ENCODE measurements at regions not wholly inside any gene's neighbourhood (a gene's known extent, or its start where the extent isn't known, plus 50 kb on each side); places are given as distances from the start of the nearest gene placed in this dataset.

DNA sequence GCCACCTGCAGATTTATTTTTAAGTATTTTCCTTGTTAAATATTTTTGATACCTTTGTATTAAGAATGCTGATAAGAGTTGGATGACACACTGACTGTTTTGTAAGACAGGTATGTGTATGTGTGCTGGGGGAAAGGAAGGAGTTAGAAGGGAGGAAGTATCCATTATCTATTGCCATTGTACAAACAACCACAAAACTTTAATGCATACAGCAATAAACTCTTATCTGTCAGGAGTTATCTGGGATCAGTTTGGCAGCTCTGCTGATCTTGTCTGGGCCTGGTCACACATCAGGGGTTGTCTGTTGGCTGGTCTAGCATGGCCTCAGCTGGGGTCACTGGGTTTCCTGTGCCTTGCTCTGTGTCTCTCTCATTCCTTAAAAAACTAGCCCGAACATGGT is 423.9 kb upstream of the USP24 start:
- no peak for DNase-seq (ENCODE audit: low spot score)
- intact Hi-C loops (cut with DNase I): no loop called here

DNA sequence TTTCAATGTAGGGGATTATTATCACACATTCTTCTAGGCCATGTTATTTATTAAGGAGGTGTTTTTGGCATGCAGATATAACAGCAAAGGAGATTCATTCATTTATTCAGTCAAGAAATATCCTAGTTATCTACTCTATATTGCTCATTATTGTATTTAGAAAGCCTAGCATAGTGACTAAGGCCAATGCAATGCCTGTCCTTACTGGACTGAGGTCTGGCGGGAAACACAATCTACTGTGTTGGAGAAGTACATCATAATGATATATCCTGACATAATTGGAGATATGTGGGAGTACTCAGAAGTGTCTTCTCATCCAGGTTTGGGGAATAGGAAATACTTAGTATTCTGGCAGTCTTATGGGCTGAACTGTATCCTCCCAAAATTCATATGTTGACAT is 421.5 kb upstream of the USP24 start:
- no peak for DNase-seq (ENCODE audit: low spot score)
- intact Hi-C loops (cut with DNase I): no loop called here

DNA sequence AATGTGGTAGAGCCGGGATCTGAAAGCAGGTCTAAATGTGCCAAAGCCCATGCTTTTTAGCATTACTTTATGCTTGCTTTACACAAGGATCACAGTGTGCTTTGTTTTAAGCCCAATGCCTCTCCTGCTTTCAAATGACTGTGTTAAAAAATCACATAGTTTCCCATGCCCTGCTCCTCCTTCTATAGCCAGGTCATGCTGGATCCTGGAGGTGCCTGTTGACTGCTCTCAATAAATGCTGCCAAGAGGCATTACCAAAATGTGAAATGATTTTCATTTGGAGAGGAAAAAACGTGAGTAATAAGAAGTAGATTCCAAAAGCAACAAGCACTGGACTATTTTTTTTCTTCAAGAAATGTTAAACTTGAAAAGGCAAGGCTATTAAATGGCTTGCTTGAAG is 420.7 kb upstream of the USP24 start:
- DNase-seq (ENCODE audit: low spot score): no peak
- intact Hi-C loops (cut with DNase I): no loop called here

DNA sequence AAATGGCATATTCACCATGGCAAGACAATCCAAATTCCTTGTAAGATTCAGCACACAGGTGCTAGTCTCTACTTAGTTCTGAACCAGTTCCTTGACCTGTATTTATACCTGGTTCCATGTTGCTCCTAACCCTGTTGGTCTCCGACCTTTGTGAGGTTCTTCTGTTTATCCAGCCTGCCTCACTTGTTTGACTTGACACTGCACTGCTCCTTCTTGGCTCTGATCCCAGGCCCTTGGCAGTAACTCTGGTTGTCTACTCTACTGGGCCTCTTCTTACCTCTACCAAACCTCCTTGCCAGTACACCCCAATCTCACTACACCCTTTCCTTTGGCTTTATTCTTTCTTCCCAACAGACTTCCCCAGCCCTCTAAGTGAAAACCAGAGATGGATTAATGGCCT is 419.4 kb upstream of the USP24 start:
- no peak for DNase-seq (ENCODE audit: low spot score)
- intact Hi-C loops (cut with DNase I): no loop called here

DNA sequence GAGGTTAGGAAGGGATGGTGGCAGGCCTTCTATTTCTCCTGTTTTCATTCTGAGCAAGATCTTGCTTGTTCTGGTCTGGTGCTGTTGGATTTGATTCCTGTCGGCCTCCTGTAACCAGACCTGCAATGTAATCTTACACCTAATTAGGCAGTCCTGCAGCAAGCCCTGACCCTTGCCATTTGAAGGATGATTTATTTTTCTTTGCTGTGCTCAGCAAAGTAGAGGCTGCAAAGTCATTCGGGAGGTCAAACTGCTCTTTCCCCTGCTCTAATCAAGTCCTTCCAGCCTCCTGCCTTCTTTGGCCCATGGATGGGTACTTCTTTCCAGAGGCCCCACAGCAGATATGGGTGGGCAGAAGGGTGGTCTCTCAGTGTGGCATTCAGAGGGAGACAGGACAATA is 417.7 kb upstream of the USP24 start:
- no peak for DNase-seq (ENCODE audit: low spot score)
- intact Hi-C loops (cut with DNase I): no loop called here

DNA sequence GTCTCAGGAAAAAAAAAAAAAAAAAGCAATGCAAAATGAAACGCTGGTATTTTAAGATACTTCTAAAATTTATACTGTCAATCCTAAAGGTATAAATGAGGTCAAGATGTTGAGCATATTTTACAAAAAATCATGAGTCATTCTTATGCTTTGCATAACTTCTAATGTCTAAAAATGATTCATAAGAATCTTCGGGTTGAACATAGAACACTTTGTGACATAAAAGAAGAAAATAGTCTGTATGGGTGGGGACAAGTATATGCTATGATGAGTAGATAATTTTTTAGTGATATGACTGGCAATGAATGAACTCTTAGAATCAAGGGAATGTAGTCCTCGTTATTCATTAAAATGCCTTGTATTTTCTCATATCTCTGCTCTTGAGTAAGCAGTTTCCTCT is 416.9 kb upstream of the USP24 start:
- DNase-seq (ENCODE audit: low spot score): no peak
- intact Hi-C loops (cut with DNase I): no loop called here

DNA sequence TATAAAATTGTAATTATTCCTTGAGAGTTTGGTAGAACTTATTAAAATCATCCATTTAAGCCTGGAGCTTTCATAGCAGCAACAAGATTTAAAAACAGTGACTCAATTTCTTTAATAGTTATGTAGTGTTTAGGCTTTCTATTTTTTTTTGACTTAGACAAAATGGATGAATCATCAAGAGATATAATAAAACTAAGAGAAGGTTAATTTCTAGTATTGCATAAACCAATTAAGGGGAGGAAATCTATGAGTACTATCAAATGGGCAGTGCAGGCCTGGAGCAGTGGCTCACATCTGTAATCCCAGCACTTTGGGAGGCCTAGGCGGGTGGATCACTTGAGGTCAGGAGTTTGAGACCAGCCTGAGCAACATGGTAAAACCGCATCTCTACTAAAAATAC is 416.3 kb upstream of the USP24 start:
- DNase-seq (ENCODE audit: low spot score): no peak
- intact Hi-C loops (cut with DNase I): no loop called here

DNA sequence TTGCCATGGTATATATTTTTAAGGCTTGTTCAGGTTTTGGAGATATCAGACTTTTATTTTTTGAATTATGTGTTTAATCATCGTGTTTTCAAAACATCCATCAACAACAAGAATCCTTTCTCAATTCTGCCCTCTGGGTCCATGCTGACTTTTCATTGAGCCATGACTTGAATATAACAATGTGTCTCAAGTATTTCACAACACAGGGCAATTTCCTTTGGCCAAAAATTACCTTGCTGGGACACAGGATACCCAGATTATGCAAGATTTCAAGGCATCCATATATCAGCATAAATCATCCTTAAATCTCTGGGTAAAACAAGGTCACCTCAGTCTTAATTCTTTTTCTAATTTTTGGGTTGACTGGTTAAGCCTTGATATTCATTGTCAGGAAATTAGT is 411.2 kb upstream of the USP24 start:
- no peak for DNase-seq (ENCODE audit: low spot score)
- intact Hi-C loops (cut with DNase I): no loop called here

DNA sequence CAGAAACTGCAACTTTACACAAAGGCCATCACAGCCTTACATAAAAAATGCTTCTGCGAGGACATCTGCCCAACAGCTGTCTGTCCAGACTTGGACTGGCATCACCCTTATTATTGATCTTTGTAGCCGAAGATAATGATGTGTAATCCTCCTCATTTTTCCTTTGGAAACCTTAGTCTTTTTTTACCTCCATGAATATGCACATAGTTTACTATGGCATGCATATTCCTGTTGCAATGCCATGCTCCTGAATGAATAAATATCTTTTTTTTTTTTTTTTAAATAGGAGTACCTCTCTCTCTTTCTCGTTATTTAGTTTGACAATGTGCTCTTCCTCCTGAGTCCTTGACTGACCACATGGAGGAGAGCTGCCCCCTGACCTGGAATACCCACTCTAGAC is 409.6 kb upstream of the USP24 start:
- intact Hi-C loops (cut with DNase I): no loop called here

DNA sequence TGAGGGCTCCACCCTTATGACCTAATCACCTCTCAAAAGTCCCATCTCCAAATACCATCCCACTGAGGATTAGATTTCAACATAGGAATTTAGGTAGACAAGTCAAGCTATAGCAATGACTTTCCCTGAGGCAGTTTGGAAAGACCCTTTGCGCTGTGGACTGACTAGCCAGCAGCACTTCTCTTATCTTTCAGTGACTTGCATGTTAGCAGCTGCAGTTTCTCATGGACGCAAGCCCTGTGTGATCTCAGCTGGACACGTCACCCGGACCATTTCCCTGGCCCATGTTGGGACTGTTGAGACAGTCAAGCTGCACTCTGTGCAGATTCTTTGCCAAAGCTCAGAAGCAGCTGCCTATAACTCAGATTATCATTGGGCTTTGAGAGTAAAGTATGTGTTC is 408.1 kb upstream of the USP24 start:
- intact Hi-C loops (cut with DNase I): no loop called here
- DNase-seq (ENCODE audit: low spot score): no peak

More for the DNA sequence above, 409.6 kb upstream of the USP24 start:
- DNase-seq (ENCODE audit: low spot score): no peak

DNA sequence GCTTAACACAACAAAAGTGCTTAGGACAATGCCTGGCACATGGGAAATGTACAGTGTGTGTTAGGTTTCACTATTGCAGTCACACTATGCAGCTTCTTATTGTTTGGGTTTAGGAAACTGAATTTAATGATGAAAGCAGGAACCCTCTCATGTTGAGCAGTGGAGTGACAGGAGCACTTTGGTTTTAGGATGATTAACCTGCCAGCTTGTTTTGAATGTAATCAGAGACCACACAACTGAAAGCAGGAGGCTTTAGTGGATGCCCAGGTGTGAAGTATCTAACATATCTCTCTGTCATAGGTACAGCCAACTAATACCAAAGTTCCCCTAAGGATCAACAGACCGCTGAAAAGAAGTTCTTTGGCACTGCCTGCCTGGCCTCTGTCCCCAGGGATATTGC is 406.9 kb upstream of the USP24 start:
- intact Hi-C loops (cut with DNase I): no loop called here

DNA sequence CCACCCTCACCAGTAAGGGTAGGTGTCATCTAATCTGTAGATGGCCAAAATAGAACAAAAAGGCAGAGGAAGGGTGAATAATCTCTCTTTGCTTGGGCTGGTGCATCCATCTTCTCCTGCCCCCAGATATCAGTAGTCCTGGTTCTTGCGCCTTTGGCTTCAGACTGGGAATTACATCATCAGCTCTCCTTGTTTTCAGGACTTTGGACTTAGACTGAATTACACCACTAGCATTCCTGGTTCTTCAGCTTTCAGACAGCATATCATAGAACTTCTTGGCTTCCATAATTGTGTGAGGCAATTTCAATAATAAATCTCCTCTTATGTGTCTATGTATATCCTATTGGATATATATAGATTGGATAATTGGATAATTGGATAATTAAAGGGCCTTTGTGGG is 403.0 kb upstream of the USP24 start:
- intact Hi-C loops (cut with DNase I): no loop called here
- no peak for DNase-seq (ENCODE audit: low spot score)

More for the DNA sequence above, 406.9 kb upstream of the USP24 start:
- DNase-seq (ENCODE audit: low spot score): no peak

DNA sequence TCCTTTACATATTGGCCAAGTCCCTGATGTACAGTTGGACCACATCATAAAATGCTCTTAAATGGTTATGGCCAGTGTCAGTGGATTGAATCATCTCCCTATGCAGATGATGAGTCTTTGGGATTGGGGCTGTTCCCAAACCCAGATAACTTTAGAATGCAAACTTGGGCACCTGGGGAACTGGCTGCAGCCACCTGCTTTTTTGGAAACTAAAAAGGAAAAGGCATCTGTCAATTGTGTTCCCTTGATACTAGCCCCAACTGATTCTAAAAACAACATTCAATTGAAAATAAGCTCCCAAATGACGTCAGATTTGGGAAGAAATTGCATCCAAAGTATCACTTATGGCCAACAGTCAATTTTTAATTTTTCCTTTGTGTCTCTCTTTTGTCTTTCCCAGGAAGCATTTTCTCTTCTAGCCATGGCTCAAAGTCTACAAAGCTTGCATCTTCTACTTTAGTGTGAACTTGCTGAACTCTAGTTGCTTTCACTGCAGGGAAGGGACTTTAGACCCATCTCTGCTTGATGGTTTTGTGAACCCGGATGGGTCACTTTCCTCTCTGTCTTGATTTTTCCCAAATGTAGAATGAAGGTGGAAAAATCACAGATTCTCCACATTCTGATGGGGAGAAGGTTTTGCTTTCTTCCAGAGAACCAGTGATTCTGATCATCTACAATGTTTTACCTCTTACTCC is 402.3 kb upstream of the USP24 start:
- DNase-seq (ENCODE audit: low spot score): no peak
- intact Hi-C loops (cut with DNase I): no loop called here

DNA sequence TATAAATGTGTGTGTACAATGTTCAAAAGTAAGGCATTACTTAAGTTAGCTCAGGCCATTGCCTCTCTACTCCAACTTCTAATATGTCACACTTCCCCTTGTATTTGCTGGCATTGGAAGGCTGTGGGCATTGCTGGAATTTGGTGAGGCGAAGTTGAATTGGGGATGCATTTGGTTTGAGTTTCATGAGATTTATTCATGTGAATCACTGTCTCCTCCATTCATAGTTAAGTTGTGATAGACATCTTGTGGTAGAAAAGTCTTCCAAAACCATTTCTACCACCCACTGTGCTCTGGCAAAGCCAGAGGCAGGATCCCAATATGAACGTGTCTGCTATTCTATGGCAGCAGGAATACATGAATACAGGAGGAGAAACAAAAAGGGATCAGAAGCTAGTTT is 397.8 kb upstream of the USP24 start:
- DNase-seq (ENCODE audit: low spot score): no peak
- intact Hi-C loops (cut with DNase I): no loop called here

DNA sequence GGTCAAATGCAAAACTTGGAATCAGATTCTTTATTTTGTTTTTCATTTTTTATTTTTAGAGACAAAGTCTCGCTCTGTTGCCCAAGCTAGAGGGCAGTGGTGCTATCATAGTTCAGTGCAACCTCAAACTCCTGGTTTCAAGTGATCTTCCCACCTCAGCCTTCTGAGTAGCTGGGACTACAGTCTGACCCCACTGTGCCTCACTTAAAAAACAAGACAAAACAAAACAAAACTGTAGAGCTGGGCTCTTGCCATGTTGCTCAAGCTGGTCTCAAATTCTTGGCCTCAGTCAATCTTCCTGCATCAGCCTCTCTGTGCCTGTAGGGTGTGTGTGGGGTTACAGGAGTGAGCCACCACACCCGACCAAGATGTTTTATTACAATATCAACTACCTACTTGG is 396.0 kb upstream of the USP24 start:
- intact Hi-C loops (cut with DNase I): no loop called here
- DNase-seq (ENCODE audit: low spot score): no peak

DNA sequence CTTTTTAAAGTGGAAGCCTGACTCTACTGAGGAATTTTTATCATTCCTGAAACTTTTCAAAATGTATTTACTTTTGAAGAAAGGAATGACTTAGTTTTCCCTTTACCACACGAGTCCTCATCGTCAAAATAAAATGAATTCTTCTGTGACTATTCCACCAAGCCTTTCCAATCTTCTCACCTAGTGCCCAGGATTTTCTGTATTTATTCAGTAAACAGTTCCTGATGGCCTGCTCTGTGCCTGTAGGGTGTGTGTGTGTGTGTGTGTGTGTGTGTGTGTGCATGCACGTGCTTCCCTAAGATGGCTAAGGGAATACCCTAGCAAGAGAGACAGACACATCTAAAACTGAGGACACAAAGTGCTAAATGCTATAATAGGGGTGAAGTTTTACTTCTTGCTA is 395.0 kb upstream of the USP24 start:
- intact Hi-C loops (cut with DNase I): no loop called here
- no peak for DNase-seq (ENCODE audit: low spot score)

DNA sequence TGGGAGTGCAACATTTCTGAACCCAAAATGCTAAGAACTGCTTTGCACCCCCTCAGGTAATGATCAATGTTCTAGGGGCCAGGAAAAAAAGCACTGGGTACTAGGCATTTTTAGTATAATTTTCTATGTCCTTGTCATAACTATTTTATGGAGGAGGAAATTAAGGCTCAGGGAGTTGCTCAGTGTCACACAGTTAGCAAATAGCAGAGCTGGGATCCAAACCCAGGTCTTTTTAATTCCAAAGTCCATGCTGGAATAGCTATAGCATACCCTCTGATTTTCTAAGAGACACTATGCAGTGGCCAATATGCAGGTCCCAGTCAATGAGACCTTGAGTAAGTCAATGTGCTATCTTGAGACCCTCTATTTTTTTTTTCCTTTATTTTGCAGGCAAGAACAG is 394.5 kb upstream of the USP24 start:
- intact Hi-C loops (cut with DNase I): no loop called here
- no peak for DNase-seq (ENCODE audit: low spot score)

DNA sequence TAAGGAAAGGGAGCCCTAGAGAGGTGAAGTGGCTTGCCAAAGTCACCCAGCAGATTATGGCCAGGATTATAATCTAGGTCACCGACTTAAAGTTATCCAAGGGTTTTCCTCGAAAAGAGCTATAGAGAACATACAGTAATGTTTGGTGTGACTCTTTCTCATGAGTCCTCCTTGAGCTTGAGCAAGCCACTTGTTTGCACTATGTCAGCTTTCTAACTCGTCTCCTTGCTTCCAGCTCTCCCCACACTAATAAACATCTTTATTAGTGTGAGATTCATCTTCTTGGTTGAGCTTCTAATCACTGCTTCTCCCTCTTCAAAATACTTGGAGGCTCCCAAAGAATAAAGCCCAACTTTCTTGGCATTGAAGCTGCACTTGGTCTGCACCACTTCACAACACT is 390.0 kb upstream of the USP24 start:
- intact Hi-C loops (cut with DNase I): no loop called here
- DNase-seq (ENCODE audit: low spot score): no peak

DNA sequence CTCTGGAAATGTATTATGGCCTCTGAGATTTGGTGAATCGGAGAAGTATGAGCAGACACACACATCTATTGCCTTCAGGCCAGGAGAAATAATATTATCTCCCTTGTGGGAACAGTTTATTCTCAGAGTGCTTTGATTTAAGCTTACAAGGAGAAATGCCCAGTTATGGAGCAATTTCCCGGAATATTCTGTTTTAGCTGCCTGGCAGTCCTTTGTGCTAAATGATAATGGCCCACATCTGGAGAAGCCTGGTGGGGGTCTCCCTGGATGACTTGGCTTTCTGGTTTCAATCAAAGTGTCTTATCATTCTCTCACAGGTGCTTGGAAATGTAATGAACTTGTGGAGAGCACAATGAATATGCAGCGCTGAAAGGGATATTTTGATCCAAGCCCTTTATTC is 389.6 kb upstream of the USP24 start:
- intact Hi-C loops (cut with DNase I): no loop called here
- no peak for DNase-seq (ENCODE audit: low spot score)

DNA sequence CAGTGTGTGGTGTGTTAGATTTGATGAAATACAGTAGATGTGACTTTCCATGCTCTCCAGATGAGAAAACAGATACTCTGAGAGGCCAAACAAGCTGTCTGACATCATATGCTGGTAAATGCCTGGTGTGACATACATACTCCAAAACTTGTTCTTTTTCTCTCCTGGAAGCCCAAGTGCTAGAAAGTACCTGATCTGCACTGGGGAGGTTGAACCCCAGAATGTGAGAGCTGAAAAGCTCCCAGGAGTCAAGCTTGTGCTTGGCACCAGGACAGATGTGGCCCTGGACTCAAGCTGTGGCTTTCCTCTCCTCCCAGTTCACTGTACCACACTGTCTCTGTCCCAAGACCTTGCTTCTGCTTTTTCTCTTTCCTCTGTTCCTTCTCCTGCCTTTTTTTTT is 389.0 kb upstream of the USP24 start:
- DNase-seq (ENCODE audit: low spot score): no peak
- intact Hi-C loops (cut with DNase I): no loop called here

DNA sequence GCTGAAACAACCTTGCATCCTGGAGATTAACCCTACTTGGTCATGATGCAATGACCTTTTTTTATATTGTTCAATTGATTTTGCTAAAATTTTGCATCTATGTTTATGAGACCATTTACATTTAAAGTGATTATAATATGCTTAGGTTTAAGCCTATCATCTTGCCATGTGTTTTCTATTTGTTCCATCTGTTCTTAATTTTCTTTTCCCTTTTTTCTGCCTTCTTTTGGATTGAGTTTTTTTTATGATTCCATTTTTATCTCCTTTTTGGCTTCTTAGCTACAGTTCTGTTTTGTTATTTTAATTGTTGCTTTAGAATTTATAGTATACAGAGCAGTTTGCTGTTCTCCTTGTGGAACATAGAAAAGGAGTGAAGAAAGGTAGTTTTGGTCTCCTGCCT is 385.1 kb upstream of the USP24 start:
- no peak for DNase-seq (ENCODE audit: low spot score)
- intact Hi-C loops (cut with DNase I): no loop called here

DNA sequence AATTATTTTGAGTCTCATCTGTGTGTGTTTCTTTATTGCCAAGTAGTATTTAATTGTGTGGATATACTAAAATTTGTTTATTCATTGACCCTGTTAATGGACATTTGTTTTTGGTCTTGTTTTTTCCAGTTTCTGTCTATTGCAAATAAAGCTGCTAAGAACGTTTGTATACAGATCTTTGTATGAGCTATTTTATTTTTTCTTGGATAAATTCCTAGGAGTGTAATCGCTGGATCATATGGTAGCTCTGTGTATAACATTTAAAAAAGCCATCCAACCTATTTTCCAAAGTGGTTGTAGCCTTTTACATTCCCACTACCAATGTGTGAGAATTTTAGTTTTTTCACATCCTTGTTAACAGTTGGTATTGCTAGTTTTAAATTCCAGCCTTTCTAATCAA is 382.7 kb upstream of the USP24 start:
- no peak for DNase-seq (ENCODE audit: low spot score)
- intact Hi-C loops (cut with DNase I): no loop called here

All from cardiac septum (tissue), 1 donor.